NCI-H146 treated with DMSO at 0.1 percent for 48 hours (cell line): ENCODE measurements at regions not wholly inside any gene's neighbourhood (a gene's known extent, or its start where the extent isn't known, plus 50 kb on each side); places are given as distances from the start of the nearest gene placed in this dataset.

Experiments used
- DNase-seq: peaks from one replicate; lab custom pipeline; 2025; ENCODE audit not compliant: unreplicated experiment; lab: John Stamatoyannopoulos, UW

GRCh38 chr7:25870574-25870973 is 281.4 kb upstream of the NFE2L3 start:
- no peak for DNase-seq

- no peak for DNase-seq
Observed at GRCh38 chr7:25876092-25876491, 275.9 kb upstream of the NFE2L3 start.

- no peak for DNase-seq
Observed at GRCh38 chr7:25877802-25878789, 273.9 kb upstream of the NFE2L3 start.

GRCh38 chr7:25879799-25880198 is 272.2 kb upstream of the NFE2L3 start:
- no peak for DNase-seq

- no peak for DNase-seq
Observed at GRCh38 chr7:25881317-25882037, 270.5 kb upstream of the NFE2L3 start.

- DNase-seq: no peak
Observed at GRCh38 chr7:25882151-25882773, 269.7 kb upstream of the NFE2L3 start.

GRCh38 chr7:25884265-25884828 is 267.7 kb upstream of the NFE2L3 start:
- no peak for DNase-seq

- DNase-seq: no peak
Observed at GRCh38 chr7:25885057-25885576, 266.9 kb upstream of the NFE2L3 start.

GRCh38 chr7:25886387-25887240 is 265.4 kb upstream of the NFE2L3 start:
- peak; percentile 91 for DNase-seq

- DNase-seq: peak; percentile 33
Observed at GRCh38 chr7:25887266-25887665, 264.7 kb upstream of the NFE2L3 start.

- DNase-seq: no peak
Observed at GRCh38 chr7:25887795-25888559, 264.0 kb upstream of the NFE2L3 start.

GRCh38 chr7:25889765-25890164 is 262.2 kb upstream of the NFE2L3 start:
- no peak for DNase-seq

GRCh38 chr7:25891591-25891990 is 260.4 kb upstream of the NFE2L3 start:
- no peak for DNase-seq

- no peak for DNase-seq
Observed at GRCh38 chr7:25893436-25893835, 258.6 kb upstream of the NFE2L3 start.

- DNase-seq: no peak
Observed at GRCh38 chr7:25894002-25894901, 257.7 kb upstream of the NFE2L3 start.

GRCh38 chr7:25894902-25895791 is 256.9 kb upstream of the NFE2L3 start:
- no peak for DNase-seq

GRCh38 chr7:25895792-25896171 is 256.2 kb upstream of the NFE2L3 start:
- DNase-seq: no peak
